ENCODE measurements at regions not wholly inside any gene's neighbourhood (a gene's known extent, or its start where the extent isn't known, plus 50 kb on each side); places are given as distances from the start of the nearest gene placed in this dataset.

DNA sequence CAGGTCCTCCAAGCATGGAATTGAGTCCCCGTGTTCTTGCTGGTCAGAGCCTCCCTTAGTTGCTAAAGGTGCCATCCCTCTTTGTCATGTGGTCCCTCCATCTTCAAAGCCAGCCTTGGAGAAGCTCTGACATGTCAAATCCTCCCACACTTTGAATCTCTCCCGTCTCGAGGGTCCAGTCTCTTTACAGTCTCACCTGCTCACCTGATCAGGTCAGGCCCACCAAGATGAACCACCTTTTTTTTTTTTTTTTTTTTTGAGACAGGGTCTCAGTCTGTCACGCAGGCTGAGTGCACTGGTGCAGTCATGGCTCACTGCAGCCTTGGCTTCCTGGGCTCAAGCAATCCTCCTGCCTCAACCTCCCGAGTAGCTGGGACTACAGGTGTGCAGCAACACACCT, 100.3 kb upstream of the PRR5 start:
- intact Hi-C loops (cut with micrococcal nuclease; ENCODE audit: unreplicated experiment), result no loop called here
- ChIA-PET POLR2A (no interaction called here), CTCF (no interaction called here)
- H3K4me3 ChIP-seq (ENCODE audit: low read depth in 2 of 2, low read length in 2 of 2), result no peak overlapping the region
- ATAC-seq (no peak), DNase-seq (ENCODE audit: low read depth, low spot score) (no peak)
- no peak overlapping the region for H3K27ac ChIP-seq (ENCODE audit: low read length)
- no peaks in the 10 kb centered on the region for H3K4me1 ChIP-seq (ENCODE audit: control insufficient read depth, insufficient read depth, low read length)
- in situ Hi-C loops (cut with HindIII; ENCODE audit: low pct_unique_long_range_greater_than_20kb, low sequenced_read_pairs), result no loop called here
- BruUV-seq (replicated peaks), result no TSS peak
- H3K36me3 ChIP-seq (ENCODE audit: control insufficient read depth, insufficient read depth, low read length), result no peaks in the 10 kb centered on the region
- TF ChIP-seq, protein P1, sequence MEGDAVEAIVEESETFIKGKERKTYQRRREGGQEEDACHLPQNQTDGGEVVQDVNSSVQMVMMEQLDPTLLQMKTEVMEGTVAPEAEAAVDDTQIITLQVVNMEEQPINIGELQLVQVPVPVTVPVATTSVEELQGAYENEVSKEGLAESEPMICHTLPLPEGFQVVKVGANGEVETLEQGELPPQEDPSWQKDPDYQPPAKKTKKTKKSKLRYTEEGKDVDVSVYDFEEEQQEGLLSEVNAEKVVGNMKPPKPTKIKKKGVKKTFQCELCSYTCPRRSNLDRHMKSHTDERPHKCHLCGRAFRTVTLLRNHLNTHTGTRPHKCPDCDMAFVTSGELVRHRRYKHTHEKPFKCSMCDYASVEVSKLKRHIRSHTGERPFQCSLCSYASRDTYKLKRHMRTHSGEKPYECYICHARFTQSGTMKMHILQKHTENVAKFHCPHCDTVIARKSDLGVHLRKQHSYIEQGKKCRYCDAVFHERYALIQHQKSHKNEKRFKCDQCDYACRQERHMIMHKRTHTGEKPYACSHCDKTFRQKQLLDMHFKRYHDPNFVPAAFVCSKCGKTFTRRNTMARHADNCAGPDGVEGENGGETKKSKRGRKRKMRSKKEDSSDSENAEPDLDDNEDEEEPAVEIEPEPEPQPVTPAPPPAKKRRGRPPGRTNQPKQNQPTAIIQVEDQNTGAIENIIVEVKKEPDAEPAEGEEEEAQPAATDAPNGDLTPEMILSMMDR (IDR thresholded peaks at IDR 0.05), result no peak
- TF ChIP-seq TCF7L2 (IDR thresholded peaks at IDR 0.05; ENCODE audit: low read depth, low read length) (no peak), SIN3A (IDR thresholded peaks at IDR 0.05; ENCODE audit: borderline replicate concordance, insufficient read depth, low read depth, low read length) (no peak), POLR2AphosphoS5 (IDR thresholded peaks at IDR 0.05; ENCODE audit: low read depth, low read length) (no peak)
- TF ChIP-seq, protein P2, sequence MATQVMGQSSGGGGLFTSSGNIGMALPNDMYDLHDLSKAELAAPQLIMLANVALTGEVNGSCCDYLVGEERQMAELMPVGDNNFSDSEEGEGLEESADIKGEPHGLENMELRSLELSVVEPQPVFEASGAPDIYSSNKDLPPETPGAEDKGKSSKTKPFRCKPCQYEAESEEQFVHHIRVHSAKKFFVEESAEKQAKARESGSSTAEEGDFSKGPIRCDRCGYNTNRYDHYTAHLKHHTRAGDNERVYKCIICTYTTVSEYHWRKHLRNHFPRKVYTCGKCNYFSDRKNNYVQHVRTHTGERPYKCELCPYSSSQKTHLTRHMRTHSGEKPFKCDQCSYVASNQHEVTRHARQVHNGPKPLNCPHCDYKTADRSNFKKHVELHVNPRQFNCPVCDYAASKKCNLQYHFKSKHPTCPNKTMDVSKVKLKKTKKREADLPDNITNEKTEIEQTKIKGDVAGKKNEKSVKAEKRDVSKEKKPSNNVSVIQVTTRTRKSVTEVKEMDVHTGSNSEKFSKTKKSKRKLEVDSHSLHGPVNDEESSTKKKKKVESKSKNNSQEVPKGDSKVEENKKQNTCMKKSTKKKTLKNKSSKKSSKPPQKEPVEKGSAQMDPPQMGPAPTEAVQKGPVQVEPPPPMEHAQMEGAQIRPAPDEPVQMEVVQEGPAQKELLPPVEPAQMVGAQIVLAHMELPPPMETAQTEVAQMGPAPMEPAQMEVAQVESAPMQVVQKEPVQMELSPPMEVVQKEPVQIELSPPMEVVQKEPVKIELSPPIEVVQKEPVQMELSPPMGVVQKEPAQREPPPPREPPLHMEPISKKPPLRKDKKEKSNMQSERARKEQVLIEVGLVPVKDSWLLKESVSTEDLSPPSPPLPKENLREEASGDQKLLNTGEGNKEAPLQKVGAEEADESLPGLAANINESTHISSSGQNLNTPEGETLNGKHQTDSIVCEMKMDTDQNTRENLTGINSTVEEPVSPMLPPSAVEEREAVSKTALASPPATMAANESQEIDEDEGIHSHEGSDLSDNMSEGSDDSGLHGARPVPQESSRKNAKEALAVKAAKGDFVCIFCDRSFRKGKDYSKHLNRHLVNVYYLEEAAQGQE (IDR thresholded peaks at IDR 0.05; ENCODE audit: insufficient read depth in 1 of 2, low read depth in 2 of 2, low read length in 1 of 2), result no peak
- H3K27me3 ChIP-seq (ENCODE audit: control insufficient read depth, insufficient read depth, low read length), result no peaks in the 10 kb centered on the region
- H3K9me3 ChIP-seq (ENCODE audit: control insufficient read depth, insufficient read depth, low read depth, low read length), result no peaks in the 10 kb centered on the region

DNA sequence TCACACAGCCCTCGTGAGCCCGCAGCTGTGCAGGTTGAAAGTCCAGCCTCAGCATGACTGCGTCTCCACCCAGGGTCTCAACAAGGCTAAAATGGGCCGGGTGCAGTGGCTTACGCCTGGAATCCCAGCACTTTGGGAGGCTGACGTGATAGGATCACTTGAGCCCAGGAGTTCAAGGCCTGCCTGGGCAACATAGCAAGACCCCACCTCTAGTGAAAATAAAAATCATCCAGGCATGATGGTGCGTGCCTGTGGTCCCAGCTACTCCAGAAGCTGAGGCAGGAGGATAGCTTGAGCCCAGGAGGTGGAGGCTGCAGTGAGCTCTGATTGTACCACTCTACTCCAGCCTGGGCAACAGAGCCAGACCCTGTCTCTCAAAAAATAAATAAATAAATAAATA, 100.8 kb upstream of the PRR5 start:
- Histone ChIP-seq H3K27me3 (ENCODE audit: control insufficient read depth, insufficient read depth, low read length) (no peaks in the 10 kb centered on the region), H3K4me3 (ENCODE audit: low read depth in 2 of 2, low read length in 2 of 2) (no peak overlapping the region), H3K27ac (ENCODE audit: low read length) (no peak overlapping the region), H3K36me3 (ENCODE audit: control insufficient read depth, insufficient read depth, low read length) (no peaks in the 10 kb centered on the region), H3K9me3 (ENCODE audit: control insufficient read depth, insufficient read depth, low read depth, low read length) (no peaks in the 10 kb centered on the region), H3K4me1 (ENCODE audit: control insufficient read depth, insufficient read depth, low read length) (no peaks in the 10 kb centered on the region)
- DNase-seq (ENCODE audit: low read depth, low spot score) (no peak), ATAC-seq (no peak)
- POLR2A ChIA-PET, result no interaction called here
- no TSS peak for BruUV-seq (replicated peaks)
- in situ Hi-C loops (cut with HindIII; ENCODE audit: low pct_unique_long_range_greater_than_20kb, low sequenced_read_pairs), result no loop called here
- intact Hi-C loops (cut with micrococcal nuclease; ENCODE audit: unreplicated experiment), result no loop called here
- CTCF ChIA-PET, result no interaction called here
- no peak for TF ChIP-seq TCF7L2 (IDR thresholded peaks at IDR 0.05; ENCODE audit: low read depth, low read length)
- TF ChIP-seq, protein P1 (IDR thresholded peaks at IDR 0.05), result no peak
- TF ChIP-seq, protein P2 (IDR thresholded peaks at IDR 0.05; ENCODE audit: insufficient read depth in 1 of 2, low read depth in 2 of 2, low read length in 1 of 2), result no peak
- TF ChIP-seq POLR2AphosphoS5 (IDR thresholded peaks at IDR 0.05; ENCODE audit: low read depth, low read length), result no peak
- TF ChIP-seq SIN3A (IDR thresholded peaks at IDR 0.05; ENCODE audit: borderline replicate concordance, insufficient read depth, low read depth, low read length), result no peak
